ENCODE measurements at regions not wholly inside any gene's neighbourhood (a gene's known extent, or its start where the extent isn't known, plus 50 kb on each side); places are given as distances from the start of the nearest gene placed in this dataset.

GRCh38 chr16:79305074-79305473, 295.5 kb downstream of the MAF start:
- H2AFZ ChIP-seq (ENCODE audit: low read depth, low read length), result no peak overlapping the region
- no peak overlapping the region for H3K9ac ChIP-seq (ENCODE audit: insufficient read depth in 1 of 2, low read depth in 2 of 2, low read length in 2 of 2)
- ATAC-seq, result no peak
- no peaks in the 10 kb centered on the region for H3K4me1 ChIP-seq (replicated peaks in 1 of 2; ENCODE audit: control insufficient read depth in 2 of 2, insufficient read depth in 2 of 2, low read length in 2 of 2)
- no peaks in the 10 kb centered on the region for H3K36me3 ChIP-seq (ENCODE audit: control insufficient read depth, insufficient read depth, low read length)
- no peaks in the 10 kb centered on the region for H3K9me3 ChIP-seq (replicated peaks; ENCODE audit: control insufficient read depth, insufficient read depth, low read depth, low read length)
- ChIA-PET POLR2A (interaction anchor here (0.5 kb wide), 1 partner anchor 8 kb away, joined by 3 read pairs; no protein-coding TSS in a partner anchor), CTCF (ENCODE audit: low intra/inter-chr PET ratio) (no interaction called here)
- no peaks in the 10 kb centered on the region for H3K9me1 ChIP-seq (ENCODE audit: control insufficient read depth, insufficient read depth, low read length)
- intact Hi-C loops (cut with micrococcal nuclease), result no loop called here
- in situ Hi-C loops (cut with MboI), result no loop called here
- DNase-seq (ENCODE audit: extremely low read depth in 1 of 4, low spot score in 3 of 4), result no peak
- no TSS peak for BruUV-seq (replicated peaks)
- no peak overlapping the region for H3K27ac ChIP-seq (ENCODE audit: extremely low read depth, low read depth, low read length)
- FAIRE-seq, result no peak
- no peak overlapping the region for H3K4me3 ChIP-seq
- H3K4me2 ChIP-seq (ENCODE audit: insufficient read depth, low read length), result no peak overlapping the region
- 1% methylated on average over 10 of the region's 10 CpGs for WGBS (ENCODE audit: insufficient coverage, low coverage, missing lambda C conversion rate)
- peaks cover 6% of the 10 kb centered on the region for H4K20me1 ChIP-seq (replicated peaks; ENCODE audit: control insufficient read depth, insufficient read depth, low read length)
- peaks cover 29 to 48% of the 10 kb centered on the region in 2 experiments for H3K27me3 ChIP-seq (ENCODE audit: control insufficient read depth in 2 of 2, insufficient read depth in 2 of 2, low read length in 2 of 2)
- H3K79me2 ChIP-seq (ENCODE audit: control insufficient read depth, insufficient read depth, low read length), result no peaks in the 10 kb centered on the region
- TF ChIP-seq CTCF (IDR thresholded peaks at IDR 0.05 in 2 of 3, conservative IDR thresholded peaks at IDR 0.05 in 1 of 3; ENCODE audit: insufficient read depth in 2 of 3, low read depth in 1 of 3, low read length in 3 of 3) (no peak), ZNF512 (tag; IDR thresholded peaks at IDR 0.05) (no peak), NCOA2 (IDR thresholded peaks at IDR 0.05; ENCODE audit: partially characterized antibody in 2 of 2) (no peak), PCBP2 (IDR thresholded peaks at IDR 0.05; ENCODE audit: low read depth, low read length, poor library complexity, severe bottlenecking) (no peak), ZNF146 (CRISPR knock-in tag; IDR thresholded peaks at IDR 0.05; ENCODE audit: unreplicated experiment) (no peak), CREB1 (IDR thresholded peaks at IDR 0.05) (no peak), CREB1 (CRISPR knock-in tag; IDR thresholded peaks at IDR 0.05) (no peak), EWSR1 (IDR thresholded peaks at IDR 0.05; ENCODE audit: borderline replicate concordance, low read depth, partially characterized antibody) (no peak), NR2C2 (CRISPR knock-in tag; IDR thresholded peaks at IDR 0.05) (no peak), NR2C2 (tag; IDR thresholded peaks at IDR 0.05) (no peak), MCM7 (IDR thresholded peaks at IDR 0.05) (no peak), TOE1 (IDR thresholded peaks at IDR 0.05; ENCODE audit: borderline replicate concordance) (no peak), TOE1 (CRISPR knock-in tag; IDR thresholded peaks at IDR 0.05; ENCODE audit: borderline replicate concordance, low read depth) (no peak), ZBTB5 (IDR thresholded peaks at IDR 0.05) (no peak)
- TF ChIP-seq, protein P1, sequence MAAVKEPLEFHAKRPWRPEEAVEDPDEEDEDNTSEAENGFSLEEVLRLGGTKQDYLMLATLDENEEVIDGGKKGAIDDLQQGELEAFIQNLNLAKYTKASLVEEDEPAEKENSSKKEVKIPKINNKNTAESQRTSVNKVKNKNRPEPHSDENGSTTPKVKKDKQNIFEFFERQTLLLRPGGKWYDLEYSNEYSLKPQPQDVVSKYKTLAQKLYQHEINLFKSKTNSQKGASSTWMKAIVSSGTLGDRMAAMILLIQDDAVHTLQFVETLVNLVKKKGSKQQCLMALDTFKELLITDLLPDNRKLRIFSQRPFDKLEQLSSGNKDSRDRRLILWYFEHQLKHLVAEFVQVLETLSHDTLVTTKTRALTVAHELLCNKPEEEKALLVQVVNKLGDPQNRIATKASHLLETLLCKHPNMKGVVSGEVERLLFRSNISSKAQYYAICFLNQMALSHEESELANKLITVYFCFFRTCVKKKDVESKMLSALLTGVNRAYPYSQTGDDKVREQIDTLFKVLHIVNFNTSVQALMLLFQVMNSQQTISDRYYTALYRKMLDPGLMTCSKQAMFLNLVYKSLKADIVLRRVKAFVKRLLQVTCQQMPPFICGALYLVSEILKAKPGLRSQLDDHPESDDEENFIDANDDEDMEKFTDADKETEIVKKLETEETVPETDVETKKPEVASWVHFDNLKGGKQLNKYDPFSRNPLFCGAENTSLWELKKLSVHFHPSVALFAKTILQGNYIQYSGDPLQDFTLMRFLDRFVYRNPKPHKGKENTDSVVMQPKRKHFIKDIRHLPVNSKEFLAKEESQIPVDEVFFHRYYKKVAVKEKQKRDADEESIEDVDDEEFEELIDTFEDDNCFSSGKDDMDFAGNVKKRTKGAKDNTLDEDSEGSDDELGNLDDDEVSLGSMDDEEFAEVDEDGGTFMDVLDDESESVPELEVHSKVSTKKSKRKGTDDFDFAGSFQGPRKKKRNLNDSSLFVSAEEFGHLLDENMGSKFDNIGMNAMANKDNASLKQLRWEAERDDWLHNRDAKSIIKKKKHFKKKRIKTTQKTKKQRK (IDR thresholded peaks at IDR 0.05; ENCODE audit: borderline replicate concordance, low read depth, low read length), result no peak
